ENCODE measurements at regions not wholly inside any gene's neighbourhood (a gene's known extent, or its start where the extent isn't known, plus 50 kb on each side); places are given as distances from the start of the nearest gene placed in this dataset.

GRCh38 chr1:30404341-30404740 is 319.0 kb downstream of the MATN1 start:
- TF ChIP-seq SMC3 (conservative IDR thresholded peaks at IDR 0.05; ENCODE audit: poor library complexity) (no peak), EZH2 (IDR thresholded peaks at IDR 0.05; ENCODE audit: borderline replicate concordance, insufficient read depth, low read length, poor library complexity, severe bottlenecking) (no peak), CTCF (IDR thresholded peaks at IDR 0.05; ENCODE audit: poor library complexity, severe bottlenecking) (no peak), EP300 (conservative IDR thresholded peaks at IDR 0.05; ENCODE audit: poor library complexity, severe bottlenecking) (no peak), TAF1 (IDR thresholded peaks at IDR 0.05; ENCODE audit: low read depth) (no peak)

Data from neural cell (in vitro differentiated cells).